GM12864 (cell line): ENCODE measurements at regions not wholly inside any gene's neighbourhood (a gene's known extent, or its start where the extent isn't known, plus 50 kb on each side); places are given as distances from the start of the nearest gene placed in this dataset.

Source experiments
- DNase-seq: peaks from one replicate; pipeline ENCODE4 v3.0.0-alpha.2; 2011; ENCODE audit warnings: low read depth
- H3K4me3 ChIP-seq: 2 replicates; pipeline ENCODE4 v1.5.1; 2011; ENCODE audit warnings: mild to moderate bottlenecking, low read depth, low read length, control low read depth
- CTCF ChIP-seq: IDR thresholded peaks from 2 replicates; pipeline ENCODE4 v1.5.1; 2011; ENCODE audit warnings: low read depth, mild to moderate bottlenecking, moderate library complexity, low read length, control low read depth, inconsistent platforms; ENCODE audit errors: missing control alignments

GRCh38 chr5:32842813-32843530 lies 131.9 kb downstream of the NPR3 start:
- H3K4me3 ChIP-seq = no peak overlapping the region
- no peak for DNase-seq
- no peak for TF ChIP-seq CTCF

GRCh38 chr5:32843531-32843895 lies 132.4 kb downstream of the NPR3 start:
- TF ChIP-seq CTCF = no peak
- no peak overlapping the region for H3K4me3 ChIP-seq
- no peak for DNase-seq

- DNase-seq = no peak
- no peak for TF ChIP-seq CTCF
- no peak overlapping the region for H3K4me3 ChIP-seq
Measured at GRCh38 chr5:32845171-32845570, 134.1 kb downstream of the NPR3 start.

GRCh38 chr5:32848120-32848519 lies 137.0 kb downstream of the NPR3 start:
- H3K4me3 ChIP-seq = no peak overlapping the region
- DNase-seq = no peak
- no peak for TF ChIP-seq CTCF

GRCh38 chr5:32848681-32849080 lies 137.6 kb downstream of the NPR3 start:
- no peak for TF ChIP-seq CTCF
- DNase-seq = no peak
- no peak overlapping the region for H3K4me3 ChIP-seq

- no peak for DNase-seq
- no peak overlapping the region for H3K4me3 ChIP-seq
- TF ChIP-seq CTCF = no peak
Measured at GRCh38 chr5:32850817-32851496, 139.8 kb downstream of the NPR3 start.
